Body of pancreas (tissue), 4 donors: ENCODE measurements at regions not wholly inside any gene's neighbourhood (a gene's known extent, or its start where the extent isn't known, plus 50 kb on each side); places are given as distances from the start of the nearest gene placed in this dataset.

Source experiments
- ATAC-seq: fragments of 150-250 bp; one replicate; pipeline ENCODE4 v1.9.1; 2016
- DNase-seq, 4 donors: peaks; one replicate each; pipeline ENCODE4 v3.0.0-alpha.2; 2019
- H3K27ac ChIP-seq, 4 donors: fragments of 200-600 bp; sonication (generic); 1 replicate in 3 of 4; 2 replicates in 1 of 4; pipeline versions ENCODE4 v1.5.1 to v1.6.1; 2016 to 2019; ENCODE audit warnings: mild to moderate bottlenecking in 1 of 4, mixed read lengths in 1 of 4, moderate library complexity in 1 of 4
- H3K27me3 ChIP-seq, 2 donors: fragments of 200-600 bp; sonication (generic); one replicate each; pipeline ENCODE4 v1.6.0; 2016; ENCODE audit warnings: mild to moderate bottlenecking in 1 of 2
- H3K36me3 ChIP-seq, 2 donors: fragments of 200-600 bp; sonication (generic); replicated peaks in 1 of 2; 2 replicates each; pipeline ENCODE4 v1.5.1; 2016; ENCODE audit warnings: low read depth in 2 of 2; ENCODE audit not compliant: insufficient read depth in 1 of 2
- H3K4me1 ChIP-seq: fragments of 200-600 bp; sonication (generic); one replicate; pipeline ENCODE4 v1.6.0; 2016
- H3K4me3 ChIP-seq, 2 donors: fragments of 200-600 bp; sonication (generic); 1 replicate in 1 of 2; 2 replicates in 1 of 2; pipeline ENCODE4 v1.5.1; 2016 to 2019
- H3K9me3 ChIP-seq, 3 donors: fragments of 200-600 bp; sonication (generic); 1 replicate in 2 of 3; 2 replicates in 1 of 3; pipeline ENCODE4 v1.5.1; 2016
- POLR2A ChIP-seq, 3 donors: fragments of 450-650 bp; IDR thresholded peaks; one replicate each; pipeline ENCODE4 v1.6.1; 2016; ENCODE audit warnings: antibody characterized with exemption in 3 of 3, mild to moderate bottlenecking in 2 of 3
- WGBS, 2 donors: methylation state at CpG; one replicate each; pipeline ENCODE4 v1.1.5; 2017; 5-methylcytosine and 5-hydroxymethylcytosine counted together
- intact Hi-C: fragments of 100-400 bp; cut with DNase I; formaldehyde crosslinking; loops from one replicate; pipeline ENCODE4 v1.15.1; 2023
- TF ChIP-seq, protein P1 (sequence below), 7 experiments: fragments of 450-650 bp in 4 of 7; fragments of 200-600 bp in 3 of 7; sonication (generic) in 3 of 7; IDR thresholded peaks; one replicate each; pipeline ENCODE4 v1.5.1; 2016 to 2019; ENCODE audit warnings: antibody characterized with exemption in 7 of 7

DNA sequence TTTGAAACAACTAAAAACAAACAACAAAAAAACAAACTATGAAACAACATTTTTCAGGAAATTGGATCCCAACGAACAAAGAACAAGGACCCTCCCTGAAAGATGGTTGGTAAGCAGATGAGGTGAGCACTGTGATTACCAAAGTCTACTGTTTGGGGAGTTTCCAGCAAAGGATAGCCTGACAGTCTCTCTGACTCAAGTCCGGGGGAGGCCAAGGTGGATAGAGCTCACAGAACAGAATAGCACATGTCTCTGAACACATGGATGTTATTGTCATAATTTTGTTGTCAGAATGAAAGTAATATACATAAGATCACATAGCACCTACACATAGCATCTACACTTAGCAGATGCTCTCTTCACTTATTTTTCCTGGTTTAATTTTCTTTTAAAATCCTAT lies 501.3 kb upstream of the TENM4 start:
- TF ChIP-seq, protein P1, sequence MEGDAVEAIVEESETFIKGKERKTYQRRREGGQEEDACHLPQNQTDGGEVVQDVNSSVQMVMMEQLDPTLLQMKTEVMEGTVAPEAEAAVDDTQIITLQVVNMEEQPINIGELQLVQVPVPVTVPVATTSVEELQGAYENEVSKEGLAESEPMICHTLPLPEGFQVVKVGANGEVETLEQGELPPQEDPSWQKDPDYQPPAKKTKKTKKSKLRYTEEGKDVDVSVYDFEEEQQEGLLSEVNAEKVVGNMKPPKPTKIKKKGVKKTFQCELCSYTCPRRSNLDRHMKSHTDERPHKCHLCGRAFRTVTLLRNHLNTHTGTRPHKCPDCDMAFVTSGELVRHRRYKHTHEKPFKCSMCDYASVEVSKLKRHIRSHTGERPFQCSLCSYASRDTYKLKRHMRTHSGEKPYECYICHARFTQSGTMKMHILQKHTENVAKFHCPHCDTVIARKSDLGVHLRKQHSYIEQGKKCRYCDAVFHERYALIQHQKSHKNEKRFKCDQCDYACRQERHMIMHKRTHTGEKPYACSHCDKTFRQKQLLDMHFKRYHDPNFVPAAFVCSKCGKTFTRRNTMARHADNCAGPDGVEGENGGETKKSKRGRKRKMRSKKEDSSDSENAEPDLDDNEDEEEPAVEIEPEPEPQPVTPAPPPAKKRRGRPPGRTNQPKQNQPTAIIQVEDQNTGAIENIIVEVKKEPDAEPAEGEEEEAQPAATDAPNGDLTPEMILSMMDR (IDR thresholded peaks at IDR 0.05): no peak
- TF ChIP-seq POLR2A (IDR thresholded peaks at IDR 0.05): no peak
- no peaks in the 10 kb centered on the region for H3K9me3 ChIP-seq
- H3K4me3 ChIP-seq: no peak overlapping the region
- H3K4me1 ChIP-seq: no peaks in the 10 kb centered on the region
- no peaks in the 10 kb centered on the region for H3K36me3 ChIP-seq
- intact Hi-C loops: no loop called here
- DNase-seq: no peak
- H3K27me3 ChIP-seq: no peaks in the 10 kb centered on the region
- WGBS, 2 donors: 54 to 60% methylated on average over 2 of the region's 2 CpGs
- H3K27ac ChIP-seq: no peak overlapping the region
- ATAC-seq: no peak

DNA sequence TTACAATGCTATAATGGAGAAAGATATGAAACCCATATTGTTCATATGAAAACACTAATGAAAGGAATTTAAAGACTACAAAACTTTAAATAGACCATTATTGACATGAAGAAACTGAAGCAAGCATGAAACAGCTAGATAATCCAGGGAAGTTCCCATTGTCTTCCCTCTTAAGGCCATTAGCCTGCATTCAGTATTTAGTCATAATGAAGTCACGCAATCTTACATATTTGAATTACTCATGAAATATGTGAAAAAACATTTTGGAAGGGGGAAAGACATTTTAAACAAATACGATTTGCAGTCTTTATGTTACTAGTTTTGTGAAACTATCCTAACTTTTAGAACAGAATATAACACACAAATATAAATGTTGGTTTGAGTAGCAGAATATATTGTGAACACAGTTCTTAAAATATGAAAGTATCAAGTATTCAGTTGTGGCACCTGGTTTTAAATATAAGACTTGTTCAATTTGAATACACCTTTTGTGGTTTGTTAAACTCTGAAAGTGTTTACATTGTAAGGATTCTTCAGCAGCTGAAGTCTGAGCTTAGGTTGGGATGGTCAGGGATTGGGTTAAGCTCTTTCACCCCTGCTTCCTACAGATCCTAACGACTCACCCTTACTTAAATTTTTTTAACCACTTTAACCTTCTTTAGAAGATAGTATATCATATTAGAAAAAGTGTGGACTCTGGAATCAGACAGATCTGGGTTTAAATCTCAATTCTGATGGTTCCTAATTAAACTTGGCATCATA lies 500.3 kb upstream of the TENM4 start:
- H3K27ac ChIP-seq: no peak overlapping the region
- no peak overlapping the region for H3K4me3 ChIP-seq
- no peaks in the 10 kb centered on the region for H3K4me1 ChIP-seq
- intact Hi-C loops: no loop called here
- ATAC-seq: no peak
- no peaks in the 10 kb centered on the region for H3K27me3 ChIP-seq
- H3K9me3 ChIP-seq: no peaks in the 10 kb centered on the region
- no peaks in the 10 kb centered on the region for H3K36me3 ChIP-seq
- DNase-seq: no peak
- WGBS, 2 donors: 57 to 58% methylated on average over 3 of the region's 3 CpGs
- TF ChIP-seq POLR2A (IDR thresholded peaks at IDR 0.05): no peak
- TF ChIP-seq, protein P1 (IDR thresholded peaks at IDR 0.05): no peak

DNA sequence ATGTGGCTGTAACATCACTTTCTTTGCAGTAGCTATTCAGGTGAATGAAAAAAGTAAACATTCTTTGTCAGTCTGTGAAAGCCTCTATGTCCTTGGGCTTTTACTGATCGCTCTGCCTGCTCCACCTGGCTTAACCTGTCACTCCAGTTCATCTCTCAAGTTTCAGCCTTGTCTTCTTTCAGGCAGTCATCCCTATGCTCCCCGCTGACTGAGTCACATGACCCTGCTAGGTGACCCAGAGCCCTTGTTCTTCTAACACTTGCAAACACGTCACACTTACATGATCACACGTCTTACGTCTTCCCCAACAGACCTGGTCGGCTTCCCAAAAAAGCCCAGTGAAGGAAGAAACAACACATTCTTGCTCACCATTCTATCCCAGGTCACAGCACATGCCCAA lies 499.3 kb upstream of the TENM4 start:
- Histone ChIP-seq H3K4me3 (no peak overlapping the region), H3K27me3 (no peaks in the 10 kb centered on the region), H3K27ac (no peak overlapping the region), H3K36me3 (no peaks in the 10 kb centered on the region), H3K4me1 (no peaks in the 10 kb centered on the region), H3K9me3 (no peaks in the 10 kb centered on the region)
- DNase-seq (no peak), ATAC-seq (no peak)
- TF ChIP-seq, protein P1 (IDR thresholded peaks at IDR 0.05): no peak
- no peak for TF ChIP-seq POLR2A (IDR thresholded peaks at IDR 0.05)
- intact Hi-C loops: no loop called here
- 36% methylated on average over 6 of the region's 6 CpGs for WGBS, 2 donors

DNA sequence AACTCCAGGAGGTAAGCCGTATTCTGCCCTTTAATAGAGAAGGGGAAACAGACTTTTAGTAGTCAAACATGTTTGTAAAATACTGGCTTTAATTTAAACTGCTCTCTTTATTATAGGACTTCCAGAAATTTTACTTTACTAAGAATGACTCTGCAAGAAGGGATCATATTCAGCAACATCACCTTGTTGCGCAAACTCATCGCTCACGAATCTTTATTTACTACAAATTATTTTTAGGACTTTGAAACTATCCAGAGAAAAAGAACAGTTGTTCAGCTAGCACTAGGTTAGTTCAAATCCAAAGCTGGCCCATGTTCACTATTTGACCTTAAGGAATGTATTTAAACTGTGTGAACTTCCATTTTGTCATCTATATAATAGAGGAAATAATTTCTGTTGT lies 498.3 kb upstream of the TENM4 start:
- H3K9me3 ChIP-seq: no peaks in the 10 kb centered on the region
- no peak for DNase-seq
- no peak for ATAC-seq
- 69 to 73% methylated on average over 4 of the region's 4 CpGs for WGBS, 2 donors
- intact Hi-C loops: no loop called here
- H3K4me1 ChIP-seq: no peaks in the 10 kb centered on the region
- no peaks in the 10 kb centered on the region for H3K27me3 ChIP-seq
- no peak overlapping the region for H3K27ac ChIP-seq
- H3K36me3 ChIP-seq: no peaks in the 10 kb centered on the region
- TF ChIP-seq POLR2A (IDR thresholded peaks at IDR 0.05): no peak
- TF ChIP-seq, protein P1 (IDR thresholded peaks at IDR 0.05): no peak
- H3K4me3 ChIP-seq: no peak overlapping the region
